ENCODE measurements at regions not wholly inside any gene's neighbourhood (a gene's known extent, or its start where the extent isn't known, plus 50 kb on each side); places are given as distances from the start of the nearest gene placed in this dataset.

- TF ChIP-seq GATA2 (IDR thresholded peaks at IDR 0.05; ENCODE audit: insufficient read depth, insufficient read length, low read depth, low read length) (no peak), JUN (IDR thresholded peaks at IDR 0.05; ENCODE audit: borderline replicate concordance, insufficient read depth, insufficient read length, low read depth) (no peak), MYC (IDR thresholded peaks at IDR 0.05; ENCODE audit: low read depth, low read length) (no peak), POLR2AphosphoS5 (IDR thresholded peaks at IDR 0.05; ENCODE audit: insufficient read depth, low read depth, low read length) (no peak), POLR2A (IDR thresholded peaks at IDR 0.05; ENCODE audit: low read depth, low read length) (no peak), EZH2 (IDR thresholded peaks at IDR 0.05; ENCODE audit: borderline replicate concordance, low read depth, low read length, severe bottlenecking) (no peak), CTCF (IDR thresholded peaks at IDR 0.05; ENCODE audit: extremely low read depth in 1 of 2, insufficient read depth in 1 of 2, low read depth in 1 of 2, low read length in 2 of 2) (no peak), FOS (IDR thresholded peaks at IDR 0.05; ENCODE audit: borderline replicate concordance, insufficient read depth, low read length) (no peak), MAX (IDR thresholded peaks at IDR 0.05; ENCODE audit: insufficient read depth, insufficient read length) (no peak)
These were observed 643.5 kb downstream of the UQCRFS1 start for GRCh38 chr19:28569132-28570131.

More at GRCh38 chr19:28569132-28570131, 643.5 kb downstream of the UQCRFS1 start:
- Histone ChIP-seq H3K9me1 (replicated peaks; ENCODE audit: control insufficient read depth, extremely low read depth, insufficient read depth, low read length) (no peaks in the 10 kb centered on the region), H3K27ac (ENCODE audit: insufficient read depth, low read depth, low read length) (no peak overlapping the region), H3K4me1 (ENCODE audit: control insufficient read depth, extremely low read depth, insufficient read depth, low read length) (no peaks in the 10 kb centered on the region), H3K79me2 (ENCODE audit: control insufficient read depth, insufficient read depth, low read length) (no peaks in the 10 kb centered on the region), H3K36me3 (ENCODE audit: control insufficient read depth in 2 of 2, extremely low read depth in 1 of 2, insufficient read depth in 2 of 2, low read length in 2 of 2) (no peaks in the 10 kb centered on the region), H2AFZ (ENCODE audit: low read depth, low read length) (no peak overlapping the region), H3K9ac (replicated peaks; ENCODE audit: extremely low read depth, insufficient read depth, low read length) (no peak overlapping the region), H4K20me1 (replicated peaks; ENCODE audit: control insufficient read depth, extremely low read depth, insufficient read depth, low read length) (no peaks in the 10 kb centered on the region), H3K4me2 (ENCODE audit: insufficient read depth, low read length) (no peak overlapping the region), H3K9me3 (replicated peaks; ENCODE audit: control insufficient read depth, insufficient read depth, low read length) (peaks cover 3% of the 10 kb centered on the region), H3K27me3 (ENCODE audit: control insufficient read depth in 2 of 2, insufficient read depth in 2 of 2, low read length in 2 of 2) (no peaks in the 10 kb centered on the region), H3K4me3 (replicated peaks in 1 of 3; ENCODE audit: insufficient read depth in 1 of 3, low read depth in 1 of 3, low read length in 3 of 3) (no peak overlapping the region)
- DNase-seq (ENCODE audit: low read depth, low spot score) (no peak), FAIRE-seq (no peak)
- intact Hi-C loops (cut with micrococcal nuclease) (no loop called here), dilution Hi-C loops (cut with MboI; ENCODE audit: extremely low pct_ligation_motif_present, low sequenced_read_pairs) (no loop called here)
- ChIA-PET POLR2A (no interaction called here), CTCF (no interaction called here)
- BruUV-seq (replicated peaks) = no TSS peak

Data from endothelial cell of umbilical vein (primary cell).